ENCODE measurements at regions not wholly inside any gene's neighbourhood (a gene's known extent, or its start where the extent isn't known, plus 50 kb on each side); places are given as distances from the start of the nearest gene placed in this dataset.
"Not testable (repeated sequence)": the region's sequence is repeated elsewhere in the genome, so short reads cannot be mapped to it uniquely, and the experiment has no call there.

DNA sequence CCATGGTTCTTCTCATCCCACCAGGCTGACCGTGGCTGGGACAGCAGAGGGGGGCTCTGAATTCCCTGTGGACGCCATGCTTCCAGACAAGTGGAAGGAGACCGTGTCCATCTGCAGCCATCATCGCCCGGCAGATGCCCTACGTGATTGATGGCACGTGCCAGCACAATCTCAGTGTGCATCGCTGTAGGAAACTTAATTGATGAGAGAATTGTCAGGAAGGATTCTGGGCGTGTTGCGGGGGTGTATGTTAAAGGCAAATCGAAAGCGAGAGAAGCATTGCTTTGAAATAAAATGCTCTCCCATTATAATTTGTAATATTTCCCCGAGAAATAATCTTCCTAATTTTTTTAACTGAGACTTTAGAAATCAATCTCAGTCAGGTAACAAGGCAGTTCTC is 185.5 kb upstream of the CDH4 start:
- DNase-seq = no peak

DNA sequence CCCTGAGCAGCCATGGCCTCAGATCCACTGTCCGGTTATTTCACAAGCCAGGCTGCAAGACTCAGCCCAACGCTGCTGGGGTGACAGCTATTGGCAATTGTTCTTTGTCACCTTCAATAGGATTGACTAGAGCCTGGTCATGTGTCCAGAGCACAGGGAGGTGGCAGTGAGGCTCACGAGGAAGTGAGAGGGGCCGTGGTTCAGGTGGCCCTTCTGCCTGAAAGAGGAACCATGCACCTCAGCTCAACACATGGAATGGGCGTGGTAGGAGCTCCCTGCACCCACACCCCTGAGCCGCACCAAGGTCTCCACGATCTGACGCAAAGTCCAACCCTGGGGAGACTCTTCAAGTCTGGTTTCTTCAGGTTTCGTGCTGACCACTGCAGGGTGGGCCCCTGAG is 184.8 kb upstream of the CDH4 start:
- DNase-seq = no peak

DNA sequence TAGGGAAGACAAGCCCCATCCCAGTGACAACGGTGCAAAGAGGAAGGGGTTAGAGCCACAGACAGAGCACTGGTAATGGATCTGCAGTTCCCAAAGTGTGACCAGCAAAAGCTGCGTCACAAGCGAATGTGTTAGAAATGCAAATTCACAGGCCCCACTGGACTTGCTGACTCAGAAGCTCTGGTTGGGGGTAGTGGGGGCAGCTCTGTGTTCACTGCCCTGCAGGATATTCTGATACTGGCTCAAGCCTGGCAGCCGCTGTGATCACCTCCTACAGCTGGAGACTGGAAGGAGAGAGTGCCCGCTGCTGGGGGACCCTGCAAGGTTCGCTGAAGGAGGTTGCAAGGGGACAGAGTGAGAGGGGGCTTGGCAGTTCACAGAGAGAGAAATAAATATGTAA is 179.7 kb upstream of the CDH4 start:
- DNase-seq = no peak

DNA sequence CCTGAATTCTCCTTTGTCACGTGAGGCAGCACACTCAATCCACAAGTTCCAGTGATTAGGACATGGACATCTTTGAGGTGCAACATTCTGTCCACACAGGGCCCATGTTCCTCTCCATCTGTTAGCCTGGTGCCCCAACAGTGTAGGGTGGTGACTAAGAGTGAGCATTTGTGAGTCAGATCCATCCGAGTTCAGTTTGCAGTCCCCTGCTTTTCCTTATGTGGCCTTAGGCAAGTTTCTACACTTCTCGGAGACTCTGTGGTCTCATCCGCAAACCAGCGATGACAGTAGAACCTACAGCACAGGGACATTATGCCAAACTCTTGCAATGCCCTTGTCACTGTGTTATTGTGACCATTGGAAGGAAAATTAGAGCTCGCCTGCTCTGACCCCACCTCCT is 178.7 kb upstream of the CDH4 start:
- no peak for DNase-seq

DNA sequence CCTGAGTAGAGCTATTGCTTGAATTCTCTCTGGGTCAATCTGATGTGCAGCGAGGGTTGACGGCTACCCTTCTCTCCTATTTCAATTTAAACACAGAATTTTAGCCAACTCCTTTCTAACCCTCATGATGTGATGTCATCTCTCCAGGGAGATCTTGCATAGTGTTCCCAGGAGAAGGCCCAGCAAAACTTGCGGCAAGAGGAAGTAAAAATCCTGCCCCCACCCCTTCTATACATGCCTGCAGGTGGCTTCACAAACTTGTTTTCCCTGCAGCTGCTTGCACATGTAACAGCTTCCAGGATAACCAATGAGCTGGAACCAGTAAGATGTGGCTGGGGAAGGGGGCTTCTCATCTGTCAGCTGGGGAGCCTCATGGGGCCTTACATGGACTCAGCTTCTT is 169.3 kb upstream of the CDH4 start:
- no peak for DNase-seq

DNA sequence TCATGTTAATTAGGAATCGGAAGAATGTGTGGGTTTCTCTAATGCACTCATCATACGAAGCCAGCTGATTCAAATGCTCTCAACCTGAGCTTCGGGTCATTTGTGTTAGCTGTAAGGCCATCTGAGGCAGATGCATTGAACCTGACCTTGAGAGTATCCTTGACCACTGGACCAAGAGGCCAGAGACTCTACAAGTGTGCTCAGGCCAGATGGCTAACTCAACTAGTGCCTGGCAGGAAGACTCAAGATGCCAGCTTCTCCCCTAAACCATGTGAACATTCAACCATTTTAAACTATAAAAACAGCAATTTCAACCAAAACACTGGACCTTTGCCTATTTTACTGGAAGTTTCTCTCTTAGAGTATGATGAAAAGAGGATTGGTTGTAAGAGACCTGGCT is 168.6 kb upstream of the CDH4 start:
- DNase-seq = no peak

DNA sequence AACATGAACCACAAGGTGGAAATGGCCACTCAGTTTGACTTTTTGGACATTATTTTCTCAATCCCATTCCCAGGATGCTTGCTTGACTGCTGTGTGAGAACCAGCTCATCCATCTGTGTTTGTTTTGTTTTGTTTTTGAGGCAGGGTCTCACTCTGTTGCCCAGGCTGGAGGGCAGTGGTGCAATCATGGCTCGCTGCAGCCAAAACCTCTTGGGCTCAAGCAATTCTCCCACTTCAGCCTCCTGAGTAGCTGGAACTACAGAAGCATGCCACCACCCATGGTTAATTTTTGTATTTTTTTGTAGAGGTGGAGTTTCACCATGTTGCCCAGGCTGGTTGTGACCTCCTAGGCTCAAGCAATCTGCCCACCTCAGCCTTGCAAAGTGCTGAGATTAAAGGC is 166.0 kb upstream of the CDH4 start:
- no peak for DNase-seq

DNA sequence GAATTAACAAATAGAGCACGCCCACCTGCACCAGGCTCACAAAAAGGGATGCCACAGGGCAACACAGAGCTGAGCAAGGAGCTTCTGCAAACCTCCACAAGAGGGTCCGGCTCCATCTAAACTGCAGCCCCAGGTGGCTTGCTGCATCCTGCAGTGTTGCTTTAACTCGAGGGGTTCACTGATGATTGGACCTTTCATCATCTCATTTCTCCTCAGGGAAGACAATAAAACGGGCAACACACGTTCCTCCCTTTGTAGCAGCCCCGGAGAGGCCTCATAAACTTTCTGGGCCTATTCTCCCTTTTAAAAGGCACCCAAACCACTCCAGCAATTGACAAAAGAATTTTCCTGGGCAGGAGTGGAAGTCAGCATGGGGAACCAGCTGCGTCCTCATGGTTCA is 161.5 kb upstream of the CDH4 start:
- no peak for DNase-seq

DNA sequence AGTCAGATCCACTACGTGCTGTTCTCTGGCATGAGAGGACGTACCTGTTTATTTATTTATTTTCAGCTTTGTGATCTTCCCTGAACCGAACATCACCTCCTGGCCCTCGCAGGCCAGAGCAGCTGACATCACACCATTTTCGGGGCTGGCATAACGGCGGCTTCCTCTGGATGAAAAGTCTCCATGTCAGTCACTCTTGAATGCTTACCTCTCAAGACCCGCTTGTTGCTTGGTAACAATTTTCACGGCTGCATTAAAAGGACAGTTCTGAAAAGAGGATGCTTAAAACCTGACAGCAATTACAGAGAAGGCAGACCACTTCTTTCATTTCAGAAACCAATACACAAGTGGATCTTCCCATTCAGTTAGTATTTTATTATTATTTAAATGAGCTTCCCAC is 159.8 kb upstream of the CDH4 start:
- DNase-seq = no peak

DNA sequence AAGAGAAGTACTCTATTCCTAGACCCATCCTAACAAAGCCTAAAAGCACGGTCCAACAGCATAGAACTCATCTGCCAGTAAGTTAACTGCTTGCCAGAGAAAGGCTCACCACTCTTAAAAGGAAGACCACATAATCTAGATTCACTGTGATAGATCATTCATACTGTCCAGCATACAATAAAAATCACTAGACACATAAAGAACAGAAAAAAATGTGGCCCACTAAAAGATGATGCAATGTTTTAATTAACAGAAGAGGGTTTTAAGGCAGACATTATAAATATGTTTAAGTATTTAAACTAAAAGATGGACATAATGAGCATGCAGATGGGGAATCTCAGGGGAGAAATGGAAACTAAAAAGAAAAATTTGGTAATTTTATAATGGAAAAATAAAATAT is 157.5 kb upstream of the CDH4 start:
- DNase-seq = no peak

DNA sequence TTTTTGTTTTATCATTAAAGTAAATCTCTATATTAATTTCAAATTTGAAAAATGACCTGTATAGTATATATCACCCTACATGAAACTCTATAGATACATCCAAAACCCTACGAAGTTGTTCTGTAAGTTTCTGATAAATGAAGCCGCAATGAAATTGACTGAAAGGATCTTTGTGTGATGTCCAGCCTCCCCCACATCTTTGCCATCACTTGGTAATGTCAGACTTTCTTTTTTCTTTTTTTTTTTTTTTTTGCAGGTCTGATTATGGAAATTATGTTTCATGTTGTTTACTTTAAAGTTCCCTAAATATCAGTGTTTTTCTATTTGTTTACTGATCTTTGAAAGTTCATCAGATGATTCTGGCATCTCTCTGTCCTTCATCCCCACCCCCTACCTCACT is 155.6 kb upstream of the CDH4 start:
- DNase-seq = no peak

DNA sequence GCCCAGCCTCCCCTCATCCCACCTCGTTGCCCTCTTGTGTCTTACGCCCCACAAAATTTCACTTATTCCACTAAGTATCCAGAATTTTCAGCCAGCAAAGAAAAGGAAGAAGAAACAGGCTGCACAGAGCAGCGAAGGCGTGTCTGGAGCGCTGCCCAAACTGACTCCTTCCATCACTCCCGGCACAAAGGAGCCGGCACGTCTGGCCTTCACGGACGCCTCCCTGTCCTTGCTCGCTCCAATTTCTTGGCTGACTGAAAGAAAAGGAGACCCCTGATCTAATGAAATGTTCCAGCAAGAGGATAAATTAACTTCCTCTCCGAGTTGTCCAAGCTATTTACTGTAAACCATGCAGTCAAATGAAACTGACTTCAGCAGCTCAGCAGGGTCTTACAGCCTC is 152.3 kb upstream of the CDH4 start:
- no peak for DNase-seq

DNA sequence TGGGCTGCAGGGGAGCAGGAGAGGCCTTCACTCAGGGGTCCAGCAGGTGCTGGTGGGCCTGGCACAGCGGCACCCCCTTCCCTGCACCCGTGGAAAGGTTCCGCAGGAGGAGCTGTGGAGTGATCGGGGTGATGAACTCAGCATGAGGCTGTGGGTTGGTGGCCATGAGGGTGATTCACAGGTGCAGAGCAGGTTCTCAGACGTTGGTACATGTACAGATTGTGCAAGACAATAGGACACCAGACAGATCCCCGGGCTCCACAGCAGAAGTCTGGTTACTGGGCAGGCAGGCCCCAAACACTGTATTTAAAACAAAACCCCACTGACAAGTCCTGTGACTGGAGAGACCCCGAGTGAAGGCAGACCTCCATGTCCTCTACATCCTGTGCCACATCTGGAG is 151.6 kb upstream of the CDH4 start:
- DNase-seq = no peak

DNA sequence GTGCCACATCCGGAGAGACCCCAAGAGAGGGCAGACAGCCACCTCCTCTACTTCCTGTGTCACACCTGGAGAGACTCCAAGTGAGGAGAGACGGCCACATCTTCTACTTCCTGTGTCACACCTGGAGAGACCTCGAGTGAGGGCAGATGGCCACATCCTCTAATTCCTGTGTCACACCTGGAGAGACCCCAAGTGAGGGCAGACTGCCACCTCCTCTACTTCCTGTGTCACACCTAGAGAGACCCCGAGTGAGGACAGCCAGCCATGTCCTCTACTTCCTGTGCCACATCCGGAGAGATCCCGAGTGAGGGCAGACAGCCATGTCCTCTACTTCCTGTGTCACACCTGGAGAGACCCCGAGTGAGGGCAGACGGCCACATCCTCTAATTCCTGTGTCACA is 150.7 kb upstream of the CDH4 start:
- DNase-seq = not testable (repeated sequence)

DNA sequence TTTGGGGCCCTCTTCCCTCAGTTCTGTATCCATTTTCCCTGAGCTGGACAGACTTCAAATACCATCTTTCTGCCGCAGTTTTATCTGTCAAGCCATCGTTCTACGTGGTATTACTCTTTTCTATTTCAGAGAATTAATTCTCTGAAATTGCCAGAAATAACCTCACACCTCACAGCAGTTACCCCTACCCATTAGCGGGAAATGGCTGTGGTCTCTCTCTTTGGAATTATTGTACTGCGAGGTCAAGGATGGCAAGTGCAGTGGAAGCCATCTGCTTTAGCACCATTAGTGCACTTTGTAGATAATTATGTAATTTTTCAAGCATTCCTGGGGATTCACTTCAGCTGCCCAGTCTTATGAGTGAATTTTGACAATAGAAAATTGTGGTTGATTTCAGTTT is 147.8 kb upstream of the CDH4 start:
- DNase-seq = no peak

DNA sequence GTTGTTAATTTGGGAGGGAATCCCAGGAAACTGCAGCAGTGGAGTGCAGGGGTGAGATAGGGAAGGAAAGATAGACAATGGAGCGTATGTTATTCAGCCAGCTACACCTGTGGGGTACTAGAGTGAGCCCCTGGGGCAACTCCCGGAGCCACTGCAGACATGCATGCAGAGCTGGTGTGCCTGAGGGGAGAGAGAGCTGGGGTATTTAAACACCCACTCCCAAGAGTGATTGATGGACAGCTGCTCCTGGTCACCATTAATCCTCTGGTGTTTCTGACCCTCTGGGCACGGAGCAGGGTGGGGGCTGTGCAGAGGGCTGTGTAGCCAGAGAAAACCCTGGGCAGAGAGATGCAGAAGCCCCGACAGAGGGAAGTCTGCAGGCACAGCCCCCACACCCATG is 146.7 kb upstream of the CDH4 start:
- no peak for DNase-seq

DNA sequence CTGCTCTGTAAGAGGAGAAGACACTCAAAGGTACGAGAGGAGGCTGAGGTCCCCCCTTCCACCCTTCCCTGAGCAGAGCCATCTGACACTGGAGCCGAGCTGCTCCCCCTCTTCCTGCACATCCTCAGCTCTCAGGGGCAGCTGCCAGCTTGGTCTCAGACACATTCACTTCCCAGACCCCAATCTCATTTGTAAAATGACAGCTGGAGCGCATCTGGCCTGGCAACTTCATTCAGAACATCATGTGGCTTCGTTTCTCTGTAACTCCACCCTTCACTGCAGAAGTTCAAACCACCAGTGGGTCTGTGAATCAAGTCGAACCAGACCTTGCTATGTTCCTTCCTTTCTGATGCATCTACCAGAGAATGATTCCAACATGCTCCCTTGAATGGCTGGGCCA is 145.6 kb upstream of the CDH4 start:
- DNase-seq = no peak

DNA sequence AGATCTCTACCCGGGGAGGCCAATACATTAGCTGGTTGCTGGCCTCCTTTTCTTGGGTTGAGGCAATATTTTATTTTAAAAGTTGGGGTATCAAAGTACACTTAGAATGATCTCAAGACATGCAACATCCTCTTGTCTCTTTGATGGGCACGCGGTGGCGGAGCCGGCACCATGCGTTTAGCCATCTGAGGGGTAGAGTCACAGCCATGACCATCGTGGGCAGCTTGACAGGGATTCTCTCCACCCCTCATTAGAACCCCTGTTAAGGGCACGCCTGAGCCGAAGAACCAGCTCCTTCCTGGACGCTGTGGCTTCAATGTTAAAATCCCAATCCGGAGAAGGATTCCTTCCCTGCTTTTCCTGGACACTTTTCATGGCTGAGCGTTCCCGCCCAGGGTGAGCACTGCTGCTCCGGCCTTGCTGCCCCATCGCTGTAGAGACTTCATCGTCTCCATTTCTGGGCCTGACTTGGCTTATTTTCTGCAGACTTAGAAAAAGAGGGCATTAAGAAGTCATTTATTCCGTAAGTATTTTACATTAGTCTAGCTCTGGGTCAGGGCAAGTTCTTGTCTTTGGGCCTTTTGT is 142.7 kb upstream of the CDH4 start:
- DNase-seq = no peak

DNA sequence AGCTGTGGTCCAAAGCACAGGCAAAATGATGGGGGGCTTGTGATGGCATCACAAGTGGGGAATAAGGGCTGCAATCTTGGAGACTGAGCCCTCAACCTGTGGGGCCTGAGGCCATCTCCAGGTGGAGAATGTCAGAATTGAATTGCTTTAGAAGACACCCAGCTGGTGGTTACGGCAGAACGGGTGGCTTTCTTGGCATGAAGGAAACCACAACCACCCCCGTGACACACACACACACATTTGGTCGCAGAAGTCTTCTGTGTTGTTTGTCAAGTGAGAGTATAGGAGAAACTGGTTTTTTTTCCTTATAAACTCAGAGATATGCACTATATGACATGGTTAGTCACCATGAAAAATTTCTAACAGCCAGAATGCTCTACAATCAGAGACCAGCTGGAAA is 139.5 kb upstream of the CDH4 start:
- DNase-seq = no peak

DNA sequence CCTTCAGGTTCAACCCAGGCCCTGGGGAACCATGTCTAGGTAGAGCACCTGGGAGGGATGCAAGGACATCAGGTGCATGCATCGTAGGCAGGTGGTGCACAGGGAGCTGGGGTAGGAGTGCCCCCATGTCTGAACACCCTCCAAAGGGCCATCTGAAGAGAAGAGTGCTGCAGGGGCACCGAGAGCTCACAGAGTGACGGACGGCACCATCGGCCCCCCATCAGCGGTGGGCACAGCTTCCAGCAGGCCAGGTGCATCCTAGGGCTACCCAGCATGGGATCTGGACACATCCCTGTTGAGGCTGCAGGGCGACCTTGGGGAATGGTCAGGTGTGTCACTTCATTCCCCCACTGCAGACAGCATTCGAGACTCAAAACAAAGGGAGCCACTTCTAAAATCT is 138.3 kb upstream of the CDH4 start:
- DNase-seq = no peak

DNA sequence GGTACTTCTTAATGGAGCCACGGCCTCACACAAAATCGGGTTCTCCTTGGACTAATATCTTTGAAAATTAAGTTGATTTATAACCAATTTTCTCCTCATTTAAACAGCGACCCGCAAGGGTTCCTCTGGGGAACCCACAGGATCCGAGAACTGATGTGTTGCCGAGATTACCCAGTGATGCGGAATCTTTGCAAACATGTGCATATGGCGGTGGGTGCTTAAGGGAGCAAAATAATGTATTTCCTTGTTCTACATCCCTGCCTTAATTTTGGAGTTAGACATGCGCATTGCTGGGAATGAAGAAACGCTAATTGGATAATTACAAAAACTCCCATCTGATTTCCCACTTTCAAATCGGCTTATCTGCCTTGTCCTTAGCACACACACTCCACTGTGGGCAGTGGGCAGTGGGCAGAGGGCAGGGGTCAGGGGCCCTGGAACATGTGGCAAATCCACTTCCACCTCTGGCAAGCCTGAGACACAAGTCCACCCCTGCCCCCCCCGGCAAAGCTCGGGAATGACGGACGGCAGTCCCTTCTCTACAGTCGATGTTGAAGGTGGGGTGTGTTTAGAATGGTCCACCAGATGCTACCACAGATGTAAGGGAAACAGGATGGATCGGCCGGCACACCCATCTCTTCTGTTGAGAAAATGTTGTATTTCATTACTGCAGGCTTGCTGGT is 137.4 kb upstream of the CDH4 start:
- DNase-seq = no peak

DNA sequence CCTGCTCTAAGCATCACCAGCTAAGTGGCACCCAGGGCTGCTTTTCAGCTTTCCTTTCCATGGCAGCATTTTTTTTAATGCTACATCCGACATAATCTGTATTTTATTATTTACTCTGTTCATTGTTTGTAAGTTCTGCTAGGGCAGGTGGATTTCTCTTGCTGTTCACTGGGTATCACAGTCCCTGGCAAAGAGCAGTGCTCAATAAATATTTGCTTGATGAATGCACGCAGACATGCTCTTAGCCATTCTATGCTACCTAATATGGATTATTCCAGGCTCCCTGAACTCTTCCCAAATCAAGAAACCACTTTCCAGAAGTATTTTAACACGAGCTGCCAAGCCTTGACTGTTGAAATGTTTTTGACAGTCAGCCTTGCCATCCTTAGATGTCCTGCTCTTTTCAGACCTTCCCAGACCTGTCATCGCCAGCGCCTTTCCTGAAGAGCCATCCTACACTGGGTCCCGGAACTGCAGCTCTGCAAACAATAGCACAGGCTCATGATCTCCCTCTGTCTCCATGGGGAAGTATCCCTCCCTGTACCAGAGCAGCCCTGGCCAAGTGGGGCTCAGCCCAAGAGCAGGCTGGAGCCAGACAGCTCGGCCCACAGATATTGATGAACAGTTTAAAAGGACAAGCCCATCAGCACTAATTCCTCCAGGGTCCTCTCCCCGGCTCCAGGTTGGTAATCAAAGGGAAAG is 136.5 kb upstream of the CDH4 start:
- no peak for DNase-seq

DNA sequence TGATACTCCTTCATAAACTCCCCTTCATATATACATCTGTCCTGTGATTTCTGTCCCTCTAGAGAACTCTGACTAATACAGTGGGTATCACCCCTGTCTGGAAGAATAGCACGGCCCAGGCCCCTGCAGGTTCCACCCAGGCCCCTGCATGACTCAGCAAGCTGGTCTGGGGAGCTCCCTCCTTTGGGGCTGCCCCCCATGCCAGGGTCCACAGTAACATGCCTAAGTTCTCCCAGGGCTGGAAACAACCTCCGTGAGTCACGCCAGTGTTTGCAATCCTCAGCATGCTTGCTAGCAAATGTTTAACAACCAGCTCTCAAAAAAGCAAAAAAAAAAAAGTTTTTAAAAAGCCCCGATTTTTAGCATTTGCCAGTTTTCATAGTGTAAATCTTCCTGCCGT is 134.3 kb upstream of the CDH4 start:
- no peak for DNase-seq

DNA sequence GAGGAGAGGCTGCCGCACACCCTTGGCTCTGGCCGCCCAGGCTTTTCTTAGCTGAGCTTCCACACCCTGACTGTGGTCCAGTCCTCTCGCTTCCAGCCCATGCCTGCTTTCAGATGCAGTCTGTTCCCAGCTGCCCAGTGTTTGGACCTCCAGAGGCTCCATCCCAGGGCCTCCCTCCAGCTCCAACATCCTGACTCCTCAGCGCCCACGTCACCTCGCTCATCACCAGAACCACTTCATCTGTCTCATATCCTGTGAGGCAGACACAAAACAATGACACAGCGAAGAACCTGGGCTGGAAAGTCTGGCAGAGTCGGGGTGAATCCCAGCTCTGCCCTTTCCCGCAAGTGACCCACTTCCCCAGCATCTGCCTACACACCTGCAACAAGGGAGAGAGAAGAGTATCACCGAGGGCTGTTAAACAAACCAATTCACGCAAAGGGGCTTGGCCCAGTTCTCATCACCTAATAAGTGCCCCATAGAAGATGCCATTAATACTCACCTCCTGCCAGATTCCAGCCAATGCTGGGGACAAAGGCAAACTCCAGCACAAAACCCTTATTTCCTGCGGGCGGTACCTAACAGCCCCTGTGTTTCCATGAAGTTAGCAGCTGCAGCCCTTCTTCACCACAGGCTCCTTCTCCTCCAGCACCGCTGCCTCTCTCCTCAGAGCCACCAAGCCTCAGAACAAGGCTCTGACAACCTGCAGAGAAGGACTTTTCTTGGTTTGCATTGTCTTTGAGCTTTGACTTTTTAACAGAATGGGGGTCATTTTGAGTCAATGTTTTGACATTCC is 133.4 kb upstream of the CDH4 start:
- DNase-seq = no peak

All from NCI-H2081 treated with DMSO at 0.1 percent for 48 hours (cell line).